ENCODE measurements at regions not wholly inside any gene's neighbourhood (a gene's known extent, or its start where the extent isn't known, plus 50 kb on each side); places are given as distances from the start of the nearest gene placed in this dataset.

GRCh38 chr6:167238146-167238693, 52.9 kb upstream of the UNC93A start:
- TF ChIP-seq CTCF (IDR thresholded peaks at IDR 0.05) (no peak), EP300 (IDR thresholded peaks at IDR 0.05) (no peak)

Data from stomach (tissue), 4 donors.